DOHH2 (cell line): ENCODE measurements at regions not wholly inside any gene's neighbourhood (a gene's known extent, or its start where the extent isn't known, plus 50 kb on each side); places are given as distances from the start of the nearest gene placed in this dataset.

ENCODE experiments used
- EZH2phosphoT487 ChIP-seq: fragments of 200-600 bp; sonication (generic); IDR thresholded peaks from 2 replicates; pipeline ENCODE4 v1.6.1; 2017; ENCODE audit warnings: borderline replicate concordance, mild to moderate bottlenecking, antibody characterized with exemption, low read length, moderate library complexity, mixed read lengths
- TF ChIP-seq, protein P1 (sequence below): fragments of 200-600 bp; sonication (generic); IDR thresholded peaks from one replicate; pipeline ENCODE4 v1.5.1; 2014; ENCODE audit warnings: antibody characterized with exemption, mild to moderate bottlenecking, low read depth, low read length; ENCODE audit not compliant: poor library complexity, severe bottlenecking

DNA sequence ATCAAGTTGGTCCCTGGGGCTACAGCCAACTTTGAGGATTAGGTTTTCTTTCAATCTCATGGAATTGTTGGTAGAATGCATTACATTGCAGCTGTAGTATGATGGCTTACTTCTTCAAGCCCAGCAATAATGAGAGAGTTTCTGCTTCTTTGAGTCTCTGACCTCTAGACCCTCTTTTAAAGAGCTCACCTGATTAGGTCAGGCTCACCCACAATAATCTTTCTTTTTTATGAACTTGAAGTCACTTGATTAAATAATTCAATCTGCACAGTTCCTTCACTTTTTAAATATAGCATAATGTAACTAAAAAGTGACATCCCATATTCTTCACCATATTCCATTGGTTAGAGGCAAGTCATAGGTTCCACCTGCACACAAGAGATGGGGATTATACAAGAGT, 547.5 kb upstream of the CT83 start:
- TF ChIP-seq, protein P1, sequence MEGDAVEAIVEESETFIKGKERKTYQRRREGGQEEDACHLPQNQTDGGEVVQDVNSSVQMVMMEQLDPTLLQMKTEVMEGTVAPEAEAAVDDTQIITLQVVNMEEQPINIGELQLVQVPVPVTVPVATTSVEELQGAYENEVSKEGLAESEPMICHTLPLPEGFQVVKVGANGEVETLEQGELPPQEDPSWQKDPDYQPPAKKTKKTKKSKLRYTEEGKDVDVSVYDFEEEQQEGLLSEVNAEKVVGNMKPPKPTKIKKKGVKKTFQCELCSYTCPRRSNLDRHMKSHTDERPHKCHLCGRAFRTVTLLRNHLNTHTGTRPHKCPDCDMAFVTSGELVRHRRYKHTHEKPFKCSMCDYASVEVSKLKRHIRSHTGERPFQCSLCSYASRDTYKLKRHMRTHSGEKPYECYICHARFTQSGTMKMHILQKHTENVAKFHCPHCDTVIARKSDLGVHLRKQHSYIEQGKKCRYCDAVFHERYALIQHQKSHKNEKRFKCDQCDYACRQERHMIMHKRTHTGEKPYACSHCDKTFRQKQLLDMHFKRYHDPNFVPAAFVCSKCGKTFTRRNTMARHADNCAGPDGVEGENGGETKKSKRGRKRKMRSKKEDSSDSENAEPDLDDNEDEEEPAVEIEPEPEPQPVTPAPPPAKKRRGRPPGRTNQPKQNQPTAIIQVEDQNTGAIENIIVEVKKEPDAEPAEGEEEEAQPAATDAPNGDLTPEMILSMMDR: no peak
- no peak for TF ChIP-seq EZH2phosphoT487
